ENCODE measurements at regions not wholly inside any gene's neighbourhood (a gene's known extent, or its start where the extent isn't known, plus 50 kb on each side); places are given as distances from the start of the nearest gene placed in this dataset.

DNA sequence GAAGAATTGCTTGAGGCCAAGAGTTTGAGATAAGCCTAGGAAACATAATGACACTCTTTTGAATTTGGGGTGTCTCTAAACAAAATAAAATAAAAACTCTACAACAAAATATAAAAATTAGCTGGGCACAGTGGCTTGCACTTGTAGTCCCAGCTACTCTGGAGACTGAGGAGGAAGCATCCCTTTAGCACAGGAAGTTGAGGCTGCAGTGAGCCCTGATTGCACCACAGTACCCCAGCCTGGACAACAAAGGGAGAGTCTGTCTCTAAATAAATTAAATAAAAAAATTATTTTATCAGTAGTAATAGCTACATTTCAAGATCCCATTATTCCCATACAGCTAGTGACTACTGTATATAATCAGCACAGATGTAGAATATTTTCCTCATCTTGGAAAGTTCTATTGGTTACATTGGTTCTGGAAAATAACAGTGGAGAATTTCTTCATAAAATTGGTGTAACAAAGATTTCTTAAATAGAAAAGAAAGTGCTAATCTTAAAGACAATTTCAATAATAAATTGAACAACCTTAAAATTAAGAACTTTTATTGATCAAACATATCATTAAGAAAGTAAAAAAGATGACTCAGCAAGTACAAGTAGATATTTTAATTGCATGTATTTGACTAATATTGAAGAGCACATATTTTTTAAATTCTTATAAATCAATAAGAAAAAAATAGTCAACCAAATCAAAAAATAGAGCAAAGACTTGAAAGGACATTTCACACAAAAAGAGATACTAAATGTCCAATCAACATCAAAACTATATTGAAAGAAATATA, 90.4 kb upstream of the KYNU start:
- H3K4me1 ChIP-seq: no peaks in the 10 kb centered on the region
- no peak overlapping the region for H3K4me3 ChIP-seq (ENCODE audit: low read depth, low read length)
- H3K9ac ChIP-seq: no peak overlapping the region
- no peaks in the 10 kb centered on the region for H3K9me3 ChIP-seq (ENCODE audit: control insufficient read depth, low read length)
- no peak overlapping the region for H3K4me2 ChIP-seq (ENCODE audit: low read length)
- H3K36me3 ChIP-seq (ENCODE audit: control insufficient read depth, insufficient read depth, low read length): no peaks in the 10 kb centered on the region
- no peaks in the 10 kb centered on the region for H3K27me3 ChIP-seq (ENCODE audit: control insufficient read depth, insufficient read depth, low read length)
- H2AFZ ChIP-seq: no peak overlapping the region
- H3K27ac ChIP-seq: no peak overlapping the region
- no peaks in the 10 kb centered on the region for H3K79me2 ChIP-seq
- TF ChIP-seq, protein P1, sequence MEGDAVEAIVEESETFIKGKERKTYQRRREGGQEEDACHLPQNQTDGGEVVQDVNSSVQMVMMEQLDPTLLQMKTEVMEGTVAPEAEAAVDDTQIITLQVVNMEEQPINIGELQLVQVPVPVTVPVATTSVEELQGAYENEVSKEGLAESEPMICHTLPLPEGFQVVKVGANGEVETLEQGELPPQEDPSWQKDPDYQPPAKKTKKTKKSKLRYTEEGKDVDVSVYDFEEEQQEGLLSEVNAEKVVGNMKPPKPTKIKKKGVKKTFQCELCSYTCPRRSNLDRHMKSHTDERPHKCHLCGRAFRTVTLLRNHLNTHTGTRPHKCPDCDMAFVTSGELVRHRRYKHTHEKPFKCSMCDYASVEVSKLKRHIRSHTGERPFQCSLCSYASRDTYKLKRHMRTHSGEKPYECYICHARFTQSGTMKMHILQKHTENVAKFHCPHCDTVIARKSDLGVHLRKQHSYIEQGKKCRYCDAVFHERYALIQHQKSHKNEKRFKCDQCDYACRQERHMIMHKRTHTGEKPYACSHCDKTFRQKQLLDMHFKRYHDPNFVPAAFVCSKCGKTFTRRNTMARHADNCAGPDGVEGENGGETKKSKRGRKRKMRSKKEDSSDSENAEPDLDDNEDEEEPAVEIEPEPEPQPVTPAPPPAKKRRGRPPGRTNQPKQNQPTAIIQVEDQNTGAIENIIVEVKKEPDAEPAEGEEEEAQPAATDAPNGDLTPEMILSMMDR (IDR thresholded peaks at IDR 0.05): no peak

DNA sequence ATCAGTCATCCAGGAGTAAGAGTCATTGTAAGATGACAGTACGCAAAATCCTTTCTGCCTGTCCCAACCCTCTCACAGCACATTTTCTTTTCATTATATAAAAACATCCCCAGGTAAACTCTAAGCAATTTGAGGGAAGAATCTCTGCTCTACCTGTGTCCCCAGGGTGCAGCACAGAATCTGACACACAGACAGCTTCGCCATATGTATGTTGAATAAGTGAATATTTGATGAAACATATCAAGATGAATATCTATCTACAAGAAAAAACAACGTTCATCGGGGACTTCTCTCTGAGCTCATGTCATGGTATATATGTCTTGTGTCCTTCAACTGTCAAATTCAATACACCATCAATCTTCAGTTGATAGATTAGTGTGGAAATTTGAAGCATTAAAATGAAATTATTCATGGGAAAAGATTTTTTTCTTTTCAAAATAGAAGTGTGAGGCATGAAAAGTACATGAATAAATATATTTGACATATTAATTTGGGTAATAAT, 94.5 kb upstream of the KYNU start:
- TF ChIP-seq, protein P1 (IDR thresholded peaks at IDR 0.05): no peak
- no peak overlapping the region for H3K27ac ChIP-seq

DNA sequence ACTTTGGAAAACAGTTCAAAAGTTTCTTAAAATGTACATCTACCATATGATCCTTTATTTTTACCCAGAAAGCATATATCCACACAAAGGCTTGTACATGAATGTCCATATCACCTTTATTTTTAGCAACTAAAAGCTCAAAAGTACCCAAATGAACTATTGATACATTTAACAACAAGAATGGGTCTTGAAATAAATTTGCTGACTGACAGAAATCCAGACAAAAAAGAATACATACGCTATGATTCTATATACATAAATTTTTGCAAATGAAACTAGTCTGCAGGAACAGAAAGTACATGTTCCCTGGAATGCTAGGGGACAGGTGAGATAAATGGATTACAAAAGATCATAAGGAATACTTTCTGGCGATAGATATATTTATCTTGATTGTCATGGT, 96.3 kb upstream of the KYNU start:
- TF ChIP-seq, protein P1 (IDR thresholded peaks at IDR 0.05): no peak
- Histone ChIP-seq H3K79me2 (no peaks in the 10 kb centered on the region), H3K4me3 (ENCODE audit: low read depth, low read length) (no peak overlapping the region), H3K36me3 (ENCODE audit: control insufficient read depth, insufficient read depth, low read length) (no peaks in the 10 kb centered on the region), H3K27ac (no peak overlapping the region), H3K27me3 (ENCODE audit: control insufficient read depth, insufficient read depth, low read length) (no peaks in the 10 kb centered on the region), H3K4me2 (ENCODE audit: low read length) (no peak overlapping the region), H3K9ac (no peak overlapping the region), H3K4me1 (no peaks in the 10 kb centered on the region), H2AFZ (no peak overlapping the region), H3K9me3 (ENCODE audit: control insufficient read depth, low read length) (no peaks in the 10 kb centered on the region)

More for the DNA sequence above, 94.5 kb upstream of the KYNU start:
- no peaks in the 10 kb centered on the region for H3K27me3 ChIP-seq (ENCODE audit: control insufficient read depth, insufficient read depth, low read length)
- H3K4me2 ChIP-seq (ENCODE audit: low read length): no peak overlapping the region
- H3K4me3 ChIP-seq (ENCODE audit: low read depth, low read length): no peak overlapping the region
- no peaks in the 10 kb centered on the region for H3K36me3 ChIP-seq (ENCODE audit: control insufficient read depth, insufficient read depth, low read length)
- no peaks in the 10 kb centered on the region for H3K4me1 ChIP-seq
- H3K9ac ChIP-seq: no peak overlapping the region
- H2AFZ ChIP-seq: no peak overlapping the region
- no peaks in the 10 kb centered on the region for H3K79me2 ChIP-seq
- no peaks in the 10 kb centered on the region for H3K9me3 ChIP-seq (ENCODE audit: control insufficient read depth, low read length)

DNA sequence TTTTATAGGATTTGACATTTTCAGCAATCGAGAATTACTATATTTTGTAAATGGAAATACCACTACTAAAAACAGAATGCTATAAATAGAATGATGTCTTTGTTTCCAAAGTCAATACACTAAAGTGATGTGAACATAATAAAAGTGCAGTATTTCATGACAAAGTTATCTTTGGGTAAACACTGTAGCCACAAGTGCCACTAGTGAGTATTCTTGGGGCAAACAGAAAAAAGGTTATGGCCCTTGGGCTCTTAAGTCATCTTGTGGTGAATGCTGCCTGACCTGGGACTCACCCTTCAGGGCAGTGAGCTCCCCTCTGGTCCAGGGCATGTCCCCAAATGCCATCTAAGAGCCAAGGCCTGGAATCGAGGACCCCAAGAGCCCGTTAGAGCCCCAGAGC, 99.2 kb upstream of the KYNU start:
- TF ChIP-seq, protein P1 (IDR thresholded peaks at IDR 0.05): no peak
- Histone ChIP-seq H3K4me1 (no peaks in the 10 kb centered on the region), H3K27ac (no peak overlapping the region), H3K4me3 (ENCODE audit: low read depth, low read length) (no peak overlapping the region), H3K36me3 (ENCODE audit: control insufficient read depth, insufficient read depth, low read length) (no peaks in the 10 kb centered on the region), H3K79me2 (no peaks in the 10 kb centered on the region), H2AFZ (no peak overlapping the region), H3K9ac (no peak overlapping the region), H3K9me3 (ENCODE audit: control insufficient read depth, low read length) (no peaks in the 10 kb centered on the region), H3K4me2 (ENCODE audit: low read length) (no peak overlapping the region), H3K27me3 (ENCODE audit: control insufficient read depth, insufficient read depth, low read length) (no peaks in the 10 kb centered on the region)

DNA sequence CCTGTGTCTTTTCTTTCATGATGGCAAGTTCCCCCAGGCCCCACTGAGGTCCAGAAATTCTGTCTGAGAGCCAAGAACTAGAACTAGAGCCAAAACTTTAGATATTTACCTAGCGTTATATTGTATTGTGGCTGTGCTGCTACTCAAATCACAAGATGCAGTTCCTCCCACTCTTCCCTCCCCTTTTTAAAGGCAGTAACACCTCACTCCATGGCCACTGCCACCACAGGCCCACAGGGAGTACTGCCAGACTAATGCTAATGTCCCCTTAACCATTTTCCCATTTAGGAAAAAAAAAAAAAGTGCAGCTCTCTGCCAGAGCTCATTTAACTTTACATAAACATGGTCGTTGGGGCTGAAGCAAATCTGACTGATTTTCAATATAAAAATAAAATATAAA, 99.7 kb upstream of the KYNU start:
- H3K27me3 ChIP-seq (ENCODE audit: control insufficient read depth, insufficient read depth, low read length): no peaks in the 10 kb centered on the region
- H3K4me3 ChIP-seq (ENCODE audit: low read depth, low read length): no peak overlapping the region
- no peak overlapping the region for H2AFZ ChIP-seq
- no peaks in the 10 kb centered on the region for H3K79me2 ChIP-seq
- no peaks in the 10 kb centered on the region for H3K4me1 ChIP-seq
- TF ChIP-seq, protein P1 (IDR thresholded peaks at IDR 0.05): no peak
- no peak overlapping the region for H3K4me2 ChIP-seq (ENCODE audit: low read length)
- H3K27ac ChIP-seq: no peak overlapping the region
- H3K36me3 ChIP-seq (ENCODE audit: control insufficient read depth, insufficient read depth, low read length): no peaks in the 10 kb centered on the region
- H3K9ac ChIP-seq: no peak overlapping the region
- H3K9me3 ChIP-seq (ENCODE audit: control insufficient read depth, low read length): no peaks in the 10 kb centered on the region
